Stimulated activated CD8-positive, alpha-beta memory T cell treated with anti-CD3 and anti-CD28 coated beads, Interleukin-7, amount 100 ng/mL, for 48 hours (primary cell): ENCODE measurements at regions not wholly inside any gene's neighbourhood (a gene's known extent, or its start where the extent isn't known, plus 50 kb on each side); places are given as distances from the start of the nearest gene placed in this dataset.
"Not testable (repeated sequence)": the region's sequence is repeated elsewhere in the genome, so short reads cannot be mapped to it uniquely, and the experiment has no call there.

Source experiments
- DNase-seq, 2 donors: peaks; one replicate each; pipeline ENCODE4 v3.0.0-alpha.2; 2020; ENCODE audit warnings: low read depth in 1 of 2; ENCODE audit errors: extremely low read depth in 1 of 2

- DNase-seq, result no peak
These were observed 58.1 kb downstream of the NPAP1 start for GRCh38 chr15:24733659-24734058.

- no peak for DNase-seq
These were observed 58.8 kb downstream of the NPAP1 start for GRCh38 chr15:24734396-24734795.

GRCh38 chr15:24745290-24745689 lies 69.7 kb downstream of the NPAP1 start:
- DNase-seq, result no peak

DNA sequence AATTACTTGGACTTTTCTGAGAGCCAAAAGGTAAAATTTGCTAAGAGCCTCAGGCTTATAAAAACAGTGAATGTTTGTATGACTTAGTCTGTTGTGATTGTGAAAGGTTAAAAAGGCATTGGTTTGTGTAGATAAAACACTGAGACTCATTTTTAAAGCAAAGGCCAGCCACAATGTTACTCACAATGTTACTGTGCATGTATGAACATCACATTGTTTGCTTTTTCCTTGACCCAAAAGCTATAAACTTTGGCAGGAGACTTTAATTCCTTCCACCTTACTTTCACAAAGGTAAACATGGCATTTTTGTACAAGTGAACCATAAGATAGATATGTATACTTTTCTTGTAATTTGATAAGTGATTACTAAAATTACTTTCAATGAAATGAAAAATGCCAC lies 70.5 kb downstream of the NPAP1 start:
- no peak for DNase-seq

GRCh38 chr15:24747376-24747775 lies 71.8 kb downstream of the NPAP1 start:
- DNase-seq, result no peak

DNA sequence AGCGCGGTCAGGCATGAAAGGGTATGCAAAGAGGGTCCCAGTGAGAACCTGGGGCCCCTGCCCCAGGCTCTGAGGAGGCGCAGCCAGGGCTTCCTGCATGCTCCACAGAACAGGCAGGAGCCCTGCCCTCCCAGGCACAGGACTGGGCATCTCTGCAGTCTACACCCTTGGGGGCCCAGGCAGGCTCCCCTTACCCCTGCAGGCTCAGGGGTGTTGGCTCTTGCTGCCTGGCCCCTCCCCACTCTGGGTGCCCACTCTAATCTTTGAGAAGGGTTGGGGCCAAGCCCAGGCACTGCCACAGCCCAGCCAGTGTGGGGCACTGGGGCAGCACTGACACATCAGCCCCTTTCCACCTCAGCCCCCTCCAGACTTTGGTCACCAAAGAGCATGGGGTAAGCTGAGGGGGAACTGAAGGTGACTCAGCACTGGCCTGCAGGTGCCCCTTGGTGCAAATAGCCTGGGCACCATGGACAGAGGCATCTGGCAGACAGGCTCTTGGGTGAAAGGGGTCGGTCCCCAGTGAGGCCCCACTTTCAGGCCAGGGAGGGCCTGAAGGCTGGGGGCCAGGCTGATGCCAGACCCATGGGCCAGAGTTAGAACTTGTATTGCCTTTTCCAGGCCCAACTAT lies 73.4 kb downstream of the NPAP1 start:
- no peak for DNase-seq

DNA sequence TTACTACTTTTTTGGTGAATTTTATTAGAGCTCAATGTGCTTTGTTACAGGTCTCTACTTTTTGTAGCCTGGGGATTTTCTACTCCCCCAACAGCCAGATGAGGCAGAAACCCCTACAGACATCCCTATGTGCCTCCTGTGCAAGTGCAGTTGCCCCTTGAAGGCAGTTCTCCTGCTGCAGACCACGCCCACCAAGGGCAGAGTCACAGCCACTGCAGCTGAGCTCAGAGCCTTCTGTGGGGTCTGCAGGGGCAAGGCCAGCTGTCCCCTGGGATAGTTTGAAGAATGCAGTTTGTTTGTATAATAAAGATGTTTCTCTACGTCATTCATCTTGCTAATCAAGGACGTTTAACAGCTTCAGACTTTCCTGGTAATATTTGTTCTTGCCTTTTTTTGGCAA lies 76.8 kb downstream of the NPAP1 start:
- no peak for DNase-seq

GRCh38 chr15:24756101-24756500 lies 80.5 kb downstream of the NPAP1 start:
- DNase-seq, result no peak

GRCh38 chr15:24760066-24760465 lies 84.5 kb downstream of the NPAP1 start:
- DNase-seq, result no peak

DNA sequence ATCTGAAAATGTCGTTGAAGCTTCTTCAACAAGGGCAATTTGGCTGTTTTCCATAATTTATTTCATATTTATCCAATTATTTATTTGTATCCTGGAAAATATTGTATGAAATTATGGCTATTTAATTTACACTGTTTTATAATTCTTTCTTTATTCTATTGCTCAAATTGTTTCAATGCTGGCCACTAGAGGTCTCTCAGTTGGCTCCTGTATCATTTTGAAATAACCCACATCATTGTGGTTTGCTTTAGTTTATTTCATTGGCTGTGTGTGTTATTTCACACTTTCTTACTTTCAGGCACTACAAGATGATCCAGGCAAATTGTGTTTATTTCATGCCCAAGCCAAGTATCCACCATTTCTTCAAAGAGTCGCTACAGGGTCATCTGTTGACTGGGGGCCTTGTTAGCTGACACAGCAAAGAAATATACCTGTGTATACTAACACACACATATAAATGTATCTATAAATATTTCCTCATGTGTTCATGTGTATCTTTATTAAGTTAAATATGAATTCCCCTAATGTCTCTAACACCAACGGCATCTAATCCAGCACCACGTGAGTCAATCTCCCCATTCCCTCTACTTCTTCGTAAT lies 86.2 kb downstream of the NPAP1 start:
- DNase-seq, result no peak

- DNase-seq, result no peak
These were observed 88.3 kb downstream of the NPAP1 start for GRCh38 chr15:24763891-24764290.

GRCh38 chr15:24764375-24765171 lies 89.0 kb downstream of the NPAP1 start:
- DNase-seq, result no peak

- no peak for DNase-seq
These were observed 91.0 kb downstream of the NPAP1 start for GRCh38 chr15:24766511-24767133.

GRCh38 chr15:24772266-24772665 lies 96.7 kb downstream of the NPAP1 start:
- no peak for DNase-seq

DNA sequence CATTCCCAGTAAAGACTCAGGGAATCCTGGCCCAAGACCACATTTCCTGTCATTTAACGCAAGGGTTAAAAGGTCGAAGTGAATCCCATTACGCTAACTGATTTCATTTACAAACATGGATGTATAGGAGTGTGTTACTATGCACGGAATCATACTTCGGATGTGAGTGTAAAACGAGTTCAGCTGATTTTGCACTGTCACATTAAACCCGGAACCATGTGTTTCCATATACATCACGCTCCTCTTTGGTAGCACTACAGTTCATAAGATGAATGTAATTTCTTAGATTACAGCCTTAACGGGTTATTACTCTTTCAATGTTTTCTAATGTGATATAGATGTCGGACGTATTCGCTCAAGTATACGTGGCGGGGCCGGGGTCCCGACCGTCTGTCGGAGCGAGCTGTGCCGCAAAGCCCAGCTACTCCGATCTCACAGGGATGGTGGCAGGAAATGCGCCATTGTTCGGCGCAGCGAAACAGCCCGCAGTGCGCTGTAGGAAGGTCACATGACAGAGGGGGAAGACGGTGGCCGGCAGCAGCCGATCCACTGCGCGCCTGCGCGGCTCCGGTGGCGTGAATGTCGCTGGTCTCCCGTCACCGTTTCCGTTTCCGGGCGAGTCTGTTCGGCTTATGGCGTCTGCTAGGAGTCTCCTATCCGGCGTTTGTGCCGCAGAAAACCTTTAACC lies 97.3 kb downstream of the NPAP1 start:
- DNase-seq, result peak; percentile 35 to 48

- DNase-seq, result no peak
These were observed 101.7 kb downstream of the NPAP1 start for GRCh38 chr15:24777307-24777706.

DNA sequence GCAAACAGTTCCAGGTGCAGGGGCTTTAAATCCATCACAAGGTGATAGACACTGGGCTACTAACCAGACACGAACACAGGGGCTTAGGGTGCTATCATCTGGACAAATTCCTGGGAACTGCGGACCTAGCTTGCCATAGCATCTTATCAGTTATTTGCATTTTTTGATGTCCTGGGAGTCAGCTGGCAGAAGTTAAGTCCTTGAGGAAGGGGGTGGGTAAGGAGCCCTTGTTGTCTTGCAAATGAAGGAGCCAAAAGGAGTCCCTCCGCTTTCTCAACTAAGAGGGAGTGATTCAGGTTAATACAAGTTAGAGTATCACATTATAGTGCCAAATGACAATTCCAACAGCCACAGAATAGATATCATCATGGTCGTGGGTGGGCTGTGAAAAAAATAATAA lies 108.9 kb downstream of the NPAP1 start:
- DNase-seq, result no peak

- DNase-seq, result no peak
These were observed 110.8 kb downstream of the NPAP1 start for GRCh38 chr15:24786347-24786746.

DNA sequence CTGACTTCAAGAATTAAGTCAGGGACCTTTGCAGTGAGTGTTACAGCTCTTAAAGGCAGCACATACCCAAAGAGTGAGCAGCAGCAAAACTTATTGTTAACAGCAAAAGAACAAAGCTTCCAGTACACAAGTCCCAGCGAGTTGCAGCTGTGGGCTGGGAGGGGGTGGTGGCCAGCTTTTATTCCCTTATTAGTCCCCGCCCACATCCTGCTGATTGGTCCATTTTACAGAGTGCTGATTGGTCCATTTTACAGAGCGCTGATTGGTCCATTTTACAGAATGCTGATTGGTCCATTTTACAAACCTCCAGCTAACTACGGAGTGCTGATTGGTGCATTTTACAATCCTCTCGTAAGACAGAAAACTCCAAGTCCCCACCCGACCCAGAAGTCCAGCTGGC lies 127.0 kb downstream of the NPAP1 start:
- DNase-seq, result not testable (repeated sequence)

DNA sequence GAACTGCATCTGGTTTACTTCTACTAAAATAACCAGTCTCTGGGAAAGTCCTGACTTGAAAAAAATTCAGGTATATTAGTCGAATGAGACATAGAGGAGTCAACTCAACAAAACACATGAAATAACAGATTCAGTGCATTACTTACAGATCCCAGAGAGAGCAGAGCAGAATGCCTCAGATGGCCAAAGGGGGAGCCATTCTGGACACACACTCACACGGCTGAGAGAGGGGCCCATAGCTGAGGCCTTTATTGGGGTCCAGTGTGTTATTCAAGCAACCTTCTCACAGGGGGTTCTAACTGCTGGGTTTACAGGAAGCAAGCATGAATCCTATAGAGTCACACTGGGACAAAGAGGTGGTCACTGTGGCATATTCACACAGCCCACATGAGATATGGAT lies 135.1 kb upstream of the SNRPN start:
- no peak for DNase-seq

GRCh38 chr15:24823473-24823872 lies 131.3 kb upstream of the SNRPN start:
- no peak for DNase-seq
